ENCODE measurements at regions not wholly inside any gene's neighbourhood (a gene's known extent, or its start where the extent isn't known, plus 50 kb on each side); places are given as distances from the start of the nearest gene placed in this dataset.
A peak's percentile ranks its signal among the peaks of the same experiment; 100 is the strongest.
"Not testable (repeated sequence)": the region's sequence is repeated elsewhere in the genome, so short reads cannot be mapped to it uniquely, and the experiment has no call there.

- no peak for DNase-seq (ENCODE audit: low spot score)
These were observed 178.5 kb downstream of the JCAD start for GRCh38 chr10:29880856-29881255.

- no peak for DNase-seq (ENCODE audit: low spot score)
These were observed 179.5 kb downstream of the JCAD start for GRCh38 chr10:29879862-29880261.

GRCh38 chr10:29878492-29878891, 180.9 kb downstream of the JCAD start:
- no peak for DNase-seq (ENCODE audit: low spot score)

GRCh38 chr10:29877793-29878491, 181.4 kb downstream of the JCAD start:
- DNase-seq (ENCODE audit: low spot score), result peak; percentile 7

GRCh38 chr10:29876008-29876555, 183.3 kb downstream of the JCAD start:
- no peak for DNase-seq (ENCODE audit: low spot score)

- DNase-seq (ENCODE audit: low spot score), result no peak
These were observed 184.6 kb downstream of the JCAD start for GRCh38 chr10:29874606-29875269.

GRCh38 chr10:29873941-29874484, 185.4 kb downstream of the JCAD start:
- DNase-seq (ENCODE audit: low spot score), result no peak

GRCh38 chr10:29870522-29871044, 188.8 kb downstream of the JCAD start:
- no peak for DNase-seq (ENCODE audit: low spot score)

- DNase-seq (ENCODE audit: low spot score), result no peak
These were observed 189.8 kb downstream of the JCAD start for GRCh38 chr10:29869593-29869992.

GRCh38 chr10:29866356-29866755, 193.0 kb downstream of the JCAD start:
- no peak for DNase-seq (ENCODE audit: low spot score)

GRCh38 chr10:29865700-29866355, 193.6 kb downstream of the JCAD start:
- no peak for DNase-seq (ENCODE audit: low spot score)

- DNase-seq (ENCODE audit: low spot score), result no peak
These were observed 196.3 kb downstream of the JCAD start for GRCh38 chr10:29862923-29863614.

- no peak for DNase-seq (ENCODE audit: low spot score)
These were observed 197.4 kb downstream of the JCAD start for GRCh38 chr10:29861811-29862505.

GRCh38 chr10:29861231-29861630, 198.2 kb downstream of the JCAD start:
- DNase-seq (ENCODE audit: low spot score), result not testable (repeated sequence)

GRCh38 chr10:29860166-29860565, 199.2 kb downstream of the JCAD start:
- no peak for DNase-seq (ENCODE audit: low spot score)

- DNase-seq (ENCODE audit: low spot score), result no peak
These were observed 199.8 kb downstream of the JCAD start for GRCh38 chr10:29859521-29860130.

- DNase-seq (ENCODE audit: low spot score), result no peak
These were observed 200.6 kb downstream of the JCAD start for GRCh38 chr10:29858702-29859267.

- DNase-seq (ENCODE audit: low spot score), result peak; percentile 18
These were observed 201.3 kb downstream of the JCAD start for GRCh38 chr10:29857843-29858701.

GRCh38 chr10:29856295-29856694, 203.1 kb downstream of the JCAD start:
- no peak for DNase-seq (ENCODE audit: low spot score)
